GM12878 (cell line): ENCODE measurements at regions not wholly inside any gene's neighbourhood (a gene's known extent, or its start where the extent isn't known, plus 50 kb on each side); places are given as distances from the start of the nearest gene placed in this dataset.

Experiments used
- ATAC-seq: fragments of 200-7000 bp; cut with Tn5 transposase; 3 replicates; pipeline ENCODE4 v1.9.1; 2020; ENCODE audit warnings: mild to moderate bottlenecking, moderate library complexity
- BruUV-seq: library from RNA; stranded (reverse); fragments of 400-500 nt; replicated peaks from 2 replicates; lab custom pipeline; 2021; lab: Mats Ljungman, UMichigan
- CTCF ChIA-PET: fragments of 300-600 bp; sonication (Branson Sonifier 250); formaldehyde crosslinking; extraction: SDS; loops from one replicate; lab custom pipeline; 2021; ENCODE audit warnings: inconsistent platforms; lab: Yijun Ruan, JAX
- POLR2A ChIA-PET: fragments of 350-600 bp; formaldehyde crosslinking; extraction: SDS; loops from one replicate; lab custom pipeline; 2021; ENCODE audit warnings: inconsistent platforms; lab: Charles Lee
- RAD21 ChIA-PET: fragments of 300-600 bp; sonication (Branson Sonifier 250); formaldehyde crosslinking; loops from one replicate; lab custom pipeline; 2023; ENCODE audit warnings: antibody characterized with exemption; ENCODE audit not compliant: unreplicated experiment; lab: Charles Lee
- SMC1A ChIA-PET: fragments of 300-600 bp; sonication (Branson Sonifier 250); formaldehyde crosslinking; loops from one replicate; lab custom pipeline; 2023; ENCODE audit not compliant: unreplicated experiment, uncharacterized antibody; lab: Charles Lee
- DNase-seq: peaks from one replicate; pipeline ENCODE4 v3.0.0-alpha.2; 2011; ENCODE audit warnings: low read depth, low spot score
- FAIRE-seq: peaks from 3 replicates; lab custom pipeline; 2011; peaks lifted over from hg19 to GRCh38; lab: Jason Lieb, UNC
- H2AFZ ChIP-seq: 2 replicates; pipeline ENCODE4 v1.6.0; 2011; ENCODE audit warnings: low read depth, low read length, control low read depth; ENCODE audit not compliant: control insufficient read depth
- H3K27ac ChIP-seq: 2 replicates; pipeline ENCODE4 v1.5.1; 2011; ENCODE audit warnings: control low read depth; ENCODE audit not compliant: control insufficient read depth, insufficient read depth
- H3K27me3 ChIP-seq, 2 experiments: replicated peaks in 1 of 2; 2 replicates each; pipeline versions ENCODE4 v1.6.0 to v1.6.1; 2011; ENCODE audit warnings: low read length in 1 of 2; ENCODE audit not compliant: control insufficient read depth in 2 of 2, insufficient read depth in 2 of 2
- H3K36me3 ChIP-seq, 2 experiments: 2 replicates each; pipeline ENCODE4 v1.5.1; 2011; ENCODE audit warnings: low read length in 1 of 2; ENCODE audit not compliant: control insufficient read depth in 2 of 2, insufficient read depth in 2 of 2
- H3K4me1 ChIP-seq: 2 replicates; pipeline ENCODE4 v1.6.1; 2011; ENCODE audit warnings: mild to moderate bottlenecking, low read length, moderate library complexity, mixed read lengths; ENCODE audit not compliant: control insufficient read depth, insufficient read depth
- H3K4me2 ChIP-seq: 2 replicates; pipeline ENCODE4 v1.6.0; 2011; ENCODE audit warnings: control low read depth; ENCODE audit not compliant: control insufficient read depth, insufficient read depth
- H3K4me3 ChIP-seq: fragments of 200-600 bp; sonication (generic); 2 replicates; pipeline ENCODE4 v1.5.1; 2016
- H3K79me2 ChIP-seq: 2 replicates; pipeline ENCODE4 v1.6.0; 2011; ENCODE audit warnings: low read length; ENCODE audit not compliant: control insufficient read depth, insufficient read depth
- H3K9ac ChIP-seq: 2 replicates; pipeline ENCODE4 v1.8.0; 2011; ENCODE audit warnings: low read length, control low read depth, mixed read lengths; ENCODE audit not compliant: control insufficient read depth, insufficient read depth
- H3K9me3 ChIP-seq: replicated peaks from 3 replicates; pipeline ENCODE4 v1.5.1; 2011; ENCODE audit warnings: mild to moderate bottlenecking, low read length; ENCODE audit not compliant: control insufficient read depth, insufficient read depth
- H4K20me1 ChIP-seq: 2 replicates; pipeline ENCODE4 v1.6.0; 2011; ENCODE audit not compliant: control insufficient read depth, insufficient read depth
- BRCA1 ChIP-seq: IDR thresholded peaks from 2 replicates; pipeline ENCODE4 v1.6.1; 2011; ENCODE audit warnings: low read depth, low read length, improper control_type of control experiment
- CBFB ChIP-seq: IDR thresholded peaks from 2 replicates; pipeline ENCODE4 v1.6.1; 2016; ENCODE audit warnings: antibody characterized with exemption, low read depth
- CEBPZ ChIP-seq: fragments of 150-350 bp; IDR thresholded peaks from 2 replicates; pipeline ENCODE4 v1.6.1; 2016; ENCODE audit warnings: low read depth, low read length
- ELK1 ChIP-seq: IDR thresholded peaks from 2 replicates; pipeline ENCODE4 v1.6.1; 2012; ENCODE audit warnings: low read depth, low read length, improper control_type of control experiment
- EP300 ChIP-seq, 2 experiments: fragments of 150-350 bp in 1 of 2; IDR thresholded peaks; 2 replicates each; pipeline ENCODE4 v1.6.1; 2011 to 2012; ENCODE audit warnings: low read depth in 2 of 2, low read length in 2 of 2, borderline replicate concordance in 1 of 2, improper control_type of control experiment in 1 of 2, inconsistent platforms in 1 of 2; ENCODE audit not compliant: control insufficient read depth in 1 of 2
- FOXM1 ChIP-seq: IDR thresholded peaks from 2 replicates; pipeline ENCODE4 v1.6.1; 2012; ENCODE audit warnings: low read depth, mild to moderate bottlenecking, inconsistent platforms, low read length, moderate library complexity
- IRF5 ChIP-seq: fragments of 450-650 bp; IDR thresholded peaks from 2 replicates; pipeline ENCODE4 v1.6.1; 2017; ENCODE audit warnings: borderline replicate concordance
- PKNOX1 ChIP-seq: fragments of 450-650 bp; IDR thresholded peaks from 2 replicates; pipeline ENCODE4 v1.6.1; 2016; ENCODE audit warnings: mild to moderate bottlenecking
- SMC3 ChIP-seq: IDR thresholded peaks from 2 replicates; pipeline ENCODE4 v1.6.1; 2011; ENCODE audit warnings: low read length, improper control_type of control experiment, borderline replicate concordance
- SPI1 ChIP-seq: IDR thresholded peaks from 2 replicates; pipeline ENCODE4 v1.6.1; 2011; ENCODE audit warnings: low read depth, mild to moderate bottlenecking, low read length, moderate library complexity, borderline replicate concordance; ENCODE audit not compliant: insufficient read depth
- STAT1 ChIP-seq: fragments of 450-650 bp; conservative IDR thresholded peaks from 2 replicates; pipeline ENCODE4 v1.6.1; 2014; ENCODE audit warnings: antibody characterized with exemption, mild to moderate bottlenecking
- WRNIP1 ChIP-seq: IDR thresholded peaks from 2 replicates; pipeline ENCODE4 v1.6.1; 2011; ENCODE audit warnings: low read depth, low read length, improper control_type of control experiment, borderline replicate concordance
- YBX1 ChIP-seq: fragments of 450-650 bp; IDR thresholded peaks from 2 replicates; pipeline ENCODE4 v1.6.1; 2016; ENCODE audit warnings: antibody characterized with exemption
- ZBTB33 ChIP-seq: fragments of 450-650 bp; IDR thresholded peaks from 2 replicates; pipeline ENCODE4 v1.6.1; 2017; ENCODE audit warnings: mild to moderate bottlenecking
- ZNF217 ChIP-seq: fragments of 450-650 bp; IDR thresholded peaks from 2 replicates; pipeline ENCODE4 v1.6.1; 2017; ENCODE audit warnings: antibody characterized with exemption, mild to moderate bottlenecking
- WGBS: methylation state at CpG from one replicate; pipeline ENCODE4 v1.1.6; 2016; ENCODE audit warnings: low lambda C conversion rate; ENCODE audit not compliant: insufficient replicate concordance, insufficient coverage; ENCODE audit errors: missing lambda C conversion rate; 5-methylcytosine and 5-hydroxymethylcytosine counted together
- in situ Hi-C: fragments of 300-500 bp; cut with MboI; formaldehyde crosslinking; loops from 9 replicates; pipeline ENCODE4 v1.14.3; 2018; ENCODE audit warnings: mixed read lengths
- intact Hi-C: fragments of 100-400 bp; cut with micrococcal nuclease; formaldehyde crosslinking; loops from one replicate; pipeline ENCODE4 v1.14.2; 2022; ENCODE audit not compliant: unreplicated experiment

- intact Hi-C loops (loop anchor here (1.0 to 5.0 kb wide), 3 partner anchors 17 to 202 kb away; partner anchors contain the start of gene MKLN1), in situ Hi-C loops (no loop called here)
- Histone ChIP-seq H2AFZ (no peak overlapping the region), H3K36me3 (no peaks in the 10 kb centered on the region), H3K4me3 (no peak overlapping the region), H3K79me2 (no peaks in the 10 kb centered on the region), H3K9me3 (no peaks in the 10 kb centered on the region; the same call in 2 of the 3 replicates), H3K4me1 (peaks cover 24% of the 10 kb centered on the region), H4K20me1 (no peaks in the 10 kb centered on the region), H3K27ac (peak overlapping the region; percentile 77), H3K27me3 (no peaks in the 10 kb centered on the region), H3K4me2 (peak overlapping the region; percentile 69), H3K9ac (no peak overlapping the region)
- 79% methylated on average over 3 of the region's 3 CpGs for WGBS
- no TSS peak for BruUV-seq
- DNase-seq: no peak
- SMC1A ChIA-PET: interaction anchor here (0.6 to 6.2 kb wide), 27 partner anchors 10 to 298 kb away, joined by 3 to 152 read pairs (median 4); no protein-coding TSS in a partner anchor
- CTCF ChIA-PET: interaction anchor here (0.8 to 5.4 kb wide), 7 partner anchors 13 to 201 kb away, joined by 3 to 51 read pairs (median 6); no protein-coding TSS in a partner anchor
- POLR2A ChIA-PET: interaction anchor here (0.5 to 6.2 kb wide), 7 partner anchors 9 to 289 kb away, joined by 3 to 110 read pairs (median 4); no protein-coding TSS in a partner anchor
- FAIRE-seq: no peak
- RAD21 ChIA-PET: interaction anchor here (1.3 to 5.1 kb wide), 8 partner anchors 14 to 211 kb away, joined by 3 to 136 read pairs (median 10); no protein-coding TSS in a partner anchor
- ATAC-seq: no peak
- TF ChIP-seq WRNIP1 (no peak), STAT1 (no peak), ZNF217 (no peak), CEBPZ (no peak), ELK1 (no peak), FOXM1 (no peak), YBX1 (no peak), SMC3 (no peak), EP300 (IDR thresholded peaks at IDR 0.05; ENCODE audit: borderline replicate concordance in 1 of 2, control insufficient read depth in 1 of 2, low read depth in 2 of 2, low read length in 2 of 2) (no peak), IRF5 (no peak), ZBTB33 (no peak), CBFB (no peak), PKNOX1 (no peak), BRCA1 (no peak), SPI1 (no peak)
Measured at GRCh38 chr7:131124867-131125266, 202.8 kb upstream of the MKLN1 start.
